Fibroblast of mammary gland (primary cell): ENCODE measurements at regions not wholly inside any gene's neighbourhood (a gene's known extent, or its start where the extent isn't known, plus 50 kb on each side); places are given as distances from the start of the nearest gene placed in this dataset.

ENCODE experiments used
- DNase-seq: peaks from one replicate; pipeline ENCODE4 v3.0.0-alpha.2; 2010; ENCODE audit warnings: low read depth
- H3K4me3 ChIP-seq: 2 replicates; pipeline ENCODE4 v1.5.1; 2011; ENCODE audit warnings: low read depth, mild to moderate bottlenecking, low read length, moderate library complexity; ENCODE audit not compliant: control insufficient read depth
- CTCF ChIP-seq: conservative IDR thresholded peaks from 2 replicates; pipeline ENCODE4 v1.5.1; 2011; ENCODE audit warnings: low read depth, low read length, inconsistent platforms; ENCODE audit not compliant: control insufficient read depth, insufficient read depth

- TF ChIP-seq CTCF, result no peak
- no peak overlapping the region for H3K4me3 ChIP-seq
- no peak for DNase-seq
Observed at GRCh38 chr5:118253225-118254061, 734.9 kb downstream of the DTWD2 start.

GRCh38 chr5:118249386-118249785 lies 739.0 kb downstream of the DTWD2 start:
- no peak overlapping the region for H3K4me3 ChIP-seq
- no peak for TF ChIP-seq CTCF
- DNase-seq, result no peak

GRCh38 chr5:118247458-118247857 lies 740.9 kb downstream of the DTWD2 start:
- no peak overlapping the region for H3K4me3 ChIP-seq
- TF ChIP-seq CTCF, result no peak

GRCh38 chr5:118243613-118244012 lies 744.7 kb downstream of the DTWD2 start:
- H3K4me3 ChIP-seq, result no peak overlapping the region
- no peak for DNase-seq
- no peak for TF ChIP-seq CTCF

More at GRCh38 chr5:118247458-118247857, 740.9 kb downstream of the DTWD2 start:
- DNase-seq, result no peak

GRCh38 chr5:118243068-118243467 lies 745.3 kb downstream of the DTWD2 start:
- no peak for TF ChIP-seq CTCF
- no peak for DNase-seq
- no peak overlapping the region for H3K4me3 ChIP-seq

- DNase-seq, result no peak
- no peak for TF ChIP-seq CTCF
- H3K4me3 ChIP-seq, result no peak overlapping the region
Observed at GRCh38 chr5:118236108-118236849, 752.1 kb downstream of the DTWD2 start.
